H9 (cell line): ENCODE measurements at regions not wholly inside any gene's neighbourhood (a gene's known extent, or its start where the extent isn't known, plus 50 kb on each side); places are given as distances from the start of the nearest gene placed in this dataset.
A peak's percentile ranks its signal among the peaks of the same experiment; 100 is the strongest.
"Not testable (repeated sequence)": the region's sequence is repeated elsewhere in the genome, so short reads cannot be mapped to it uniquely, and the experiment has no call there.

Experiments used
- DNase-seq: peaks from one replicate; pipeline ENCODE4 v3.0.0-alpha.2; 2017
- H2AFZ ChIP-seq: one replicate; pipeline ENCODE4 v1.6.1; 2013; ENCODE audit warnings: mild to moderate bottlenecking, low read length, control low read depth, moderate library complexity
- H2AK5ac ChIP-seq: 2 replicates; pipeline ENCODE4 v1.6.1; 2013; ENCODE audit warnings: low read length, control low read depth, mixed read lengths; ENCODE audit not compliant: insufficient read length
- H2BK120ac ChIP-seq: one replicate; pipeline ENCODE4 v1.6.1; 2013; ENCODE audit warnings: low read depth, mild to moderate bottlenecking, low read length, control low read depth, inconsistent platforms; ENCODE audit not compliant: poor library complexity, severe bottlenecking
- H2BK12ac ChIP-seq: 2 replicates; pipeline ENCODE4 v1.6.1; 2013; ENCODE audit warnings: low read length, control low read depth, mixed read lengths, low read depth; ENCODE audit not compliant: insufficient read length
- H2BK15ac ChIP-seq: 2 replicates; pipeline ENCODE4 v1.6.1; 2013; ENCODE audit warnings: low read depth, low read length, control low read depth
- H2BK20ac ChIP-seq: one replicate; pipeline ENCODE4 v1.6.1; 2013; ENCODE audit warnings: low read depth, mild to moderate bottlenecking, low read length, control low read depth, inconsistent platforms; ENCODE audit not compliant: poor library complexity, severe bottlenecking
- H2BK5ac ChIP-seq: 2 replicates; pipeline ENCODE4 v1.6.1; 2013; ENCODE audit warnings: low read length, control low read depth, mixed read lengths; ENCODE audit not compliant: insufficient read length
- H3K14ac ChIP-seq: 2 replicates; pipeline ENCODE4 v1.6.1; 2013; ENCODE audit warnings: low read length, control low read depth; ENCODE audit not compliant: insufficient read depth
- H3K18ac ChIP-seq: 2 replicates; pipeline ENCODE4 v1.6.1; 2013; ENCODE audit warnings: low read depth, mild to moderate bottlenecking, mixed read lengths, low read length, control low read depth; ENCODE audit not compliant: insufficient read length
- H3K23ac ChIP-seq: 2 replicates; pipeline ENCODE4 v1.6.1; 2013; ENCODE audit warnings: low read length, control low read depth, mixed read lengths, low read depth; ENCODE audit not compliant: insufficient read length
- H3K23me2 ChIP-seq: 2 replicates; pipeline ENCODE4 v1.6.1; 2013; ENCODE audit warnings: low read depth, mild to moderate bottlenecking, mixed read lengths, low read length, control low read depth; ENCODE audit not compliant: insufficient read length, poor library complexity, severe bottlenecking
- H3K27ac ChIP-seq: 2 replicates; pipeline ENCODE4 v1.5.1; 2013; ENCODE audit warnings: low read length, control low read depth, mixed read lengths, low read depth; ENCODE audit not compliant: insufficient read length
- H3K27me3 ChIP-seq: 2 replicates; pipeline ENCODE4 v1.6.1; 2013; ENCODE audit warnings: low read length, control low read depth, inconsistent platforms; ENCODE audit not compliant: insufficient read depth
- H3K4ac ChIP-seq: 2 replicates; pipeline ENCODE4 v1.6.1; 2013; ENCODE audit warnings: low read depth, mild to moderate bottlenecking, control low read depth, inconsistent platforms, low read length, moderate library complexity
- H3K4me1 ChIP-seq: 2 replicates; pipeline ENCODE4 v1.6.1; 2013; ENCODE audit warnings: low read length, control low read depth, inconsistent platforms; ENCODE audit not compliant: insufficient read depth
- H3K4me2 ChIP-seq: 2 replicates; pipeline ENCODE4 v1.6.1; 2013; ENCODE audit warnings: low read length, control low read depth, mixed read lengths; ENCODE audit not compliant: insufficient read length, insufficient read depth
- H3K56ac ChIP-seq: 2 replicates; pipeline ENCODE4 v1.6.1; 2013; ENCODE audit warnings: low read depth, mild to moderate bottlenecking, mixed read lengths, low read length, control low read depth; ENCODE audit not compliant: insufficient read length
- H3K79me1 ChIP-seq: 2 replicates; pipeline ENCODE4 v1.6.1; 2013; ENCODE audit warnings: low read depth, mild to moderate bottlenecking, moderate library complexity, low read length, control low read depth, inconsistent platforms; ENCODE audit not compliant: insufficient read depth, poor library complexity, severe bottlenecking
- H3K79me2 ChIP-seq: 2 replicates; pipeline ENCODE4 v1.6.1; 2013; ENCODE audit warnings: low read length, control low read depth, inconsistent platforms; ENCODE audit not compliant: insufficient read depth
- H3K9ac ChIP-seq: 2 replicates; pipeline ENCODE4 v1.6.1; 2013; ENCODE audit warnings: low read length, control low read depth, mixed read lengths; ENCODE audit not compliant: insufficient read length; ENCODE audit errors: extremely low read depth
- H3K9me3 ChIP-seq: one replicate; pipeline ENCODE4 v1.6.1; 2013; ENCODE audit warnings: low read depth, low read length, inconsistent platforms; ENCODE audit not compliant: control insufficient read depth
- H3T11ph ChIP-seq: one replicate; pipeline ENCODE4 v1.6.1; 2013; ENCODE audit warnings: mild to moderate bottlenecking, low read length, control low read depth, inconsistent platforms
- H4K20me1 ChIP-seq: one replicate; pipeline ENCODE4 v1.6.1; 2013; ENCODE audit not compliant: control insufficient read depth, insufficient read length, insufficient read depth
- H4K5ac ChIP-seq: 2 replicates; pipeline ENCODE4 v1.6.1; 2013; ENCODE audit warnings: low read depth, mild to moderate bottlenecking, mixed read lengths, low read length, control low read depth; ENCODE audit not compliant: insufficient read length
- H4K8ac ChIP-seq: replicated peaks from 2 replicates; pipeline ENCODE4 v1.6.1; 2013; ENCODE audit warnings: low read length, control low read depth, mixed read lengths, low read depth; ENCODE audit not compliant: insufficient read length
- H4K91ac ChIP-seq: 2 replicates; pipeline ENCODE4 v1.6.1; 2013; ENCODE audit warnings: low read depth, mild to moderate bottlenecking, moderate library complexity, mixed read lengths, low read length, control low read depth; ENCODE audit not compliant: insufficient read length
- H3K27ac Mint-ChIP-seq, 3 experiments: 2 replicates in 2 of 3; 3 replicates in 1 of 3; pipeline ENCODE4 v1.8.0; 2020 to 2021; ENCODE audit warnings: mixed read lengths in 3 of 3, mild to moderate bottlenecking in 1 of 3, moderate library complexity in 1 of 3
- H3K27me3 Mint-ChIP-seq: 2 replicates; pipeline ENCODE4 v1.8.0; 2021; ENCODE audit warnings: low read depth, mild to moderate bottlenecking, moderate library complexity, mixed read lengths
- H3K36me3 Mint-ChIP-seq, 3 experiments: 2 replicates in 2 of 3; 3 replicates in 1 of 3; pipeline ENCODE4 v1.8.0; 2020 to 2021; ENCODE audit warnings: low read depth in 3 of 3, mixed read lengths in 3 of 3; ENCODE audit not compliant: insufficient read depth in 1 of 3
- H3K4me1 Mint-ChIP-seq, 2 experiments: 2 replicates each; pipeline ENCODE4 v1.8.0; 2020; ENCODE audit warnings: mixed read lengths in 2 of 2
- H3K4me3 Mint-ChIP-seq, 2 experiments: 2 replicates in 1 of 2; 3 replicates in 1 of 2; pipeline ENCODE4 v1.8.0; 2020 to 2021; ENCODE audit warnings: mild to moderate bottlenecking in 2 of 2, mixed read lengths in 2 of 2, moderate library complexity in 1 of 2
- H3K9me3 Mint-ChIP-seq, 2 experiments: 2 replicates in 1 of 2; 3 replicates in 1 of 2; pipeline ENCODE4 v1.8.0; 2020; ENCODE audit warnings: mild to moderate bottlenecking in 2 of 2, mixed read lengths in 2 of 2, moderate library complexity in 1 of 2
- WGBS: extraction: QIAGEN DNeasy Blood & Tissue Kit; methylation state at CpG from one replicate; pipeline ENCODE4 v1.1.7; 2013; ENCODE audit warnings: missing lambda C conversion rate, low lambda C conversion rate, mixed read lengths; ENCODE audit not compliant: insufficient read length; ENCODE audit errors: extremely low coverage; 5-methylcytosine and 5-hydroxymethylcytosine counted together
- TF ChIP-seq, protein P1 (sequence below): fragments of 200-600 bp; sonication (generic); conservative IDR thresholded peaks from 3 replicates; pipeline ENCODE4 v1.8.0; 2021; ENCODE audit warnings: antibody characterized with exemption, mild to moderate bottlenecking

DNA sequence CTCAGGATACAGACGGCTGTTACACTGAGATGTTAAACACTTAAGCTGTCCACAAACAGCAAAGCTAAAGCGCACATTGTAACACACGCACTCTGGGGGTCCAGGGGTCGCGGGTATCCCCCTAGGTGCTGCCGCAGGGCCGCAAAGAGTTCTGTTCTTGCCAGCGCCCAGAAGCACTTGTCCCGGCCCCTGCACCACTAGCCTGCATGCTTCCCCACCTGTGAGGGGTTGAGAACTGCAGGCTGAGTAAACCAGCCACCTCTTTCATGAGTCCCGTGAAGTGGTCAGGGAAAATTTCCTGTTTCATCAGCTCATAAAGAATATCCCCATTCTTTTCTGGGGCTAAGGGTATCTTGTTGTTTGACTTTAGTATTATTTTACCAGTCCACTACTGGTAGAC, 154.4 kb upstream of the FBXL17 start:
- Mint-ChIP-seq H3K9me3 (peaks cover 3 to 5% of the 10 kb centered on the region in 2 experiments; a peak in 3 of 5 replicates), H3K27ac (no peak overlapping the region), H3K36me3 (peaks cover 0 to 10% (median 10%) of the 10 kb centered on the region in 3 experiments; a peak in 6 of 7 replicates), H3K4me3 (no peak overlapping the region), H3K4me1 (peaks cover 28 to 48% of the 10 kb centered on the region in 2 experiments), H3K27me3 (peaks cover 2% of the 10 kb centered on the region)
- Histone ChIP-seq H3K9me3 (no peaks in the 10 kb centered on the region), H3K27me3 (no peaks in the 10 kb centered on the region), H3T11ph (no peak overlapping the region), H4K20me1 (no peaks in the 10 kb centered on the region), H2BK120ac (no peak overlapping the region), H3K23ac (no peak overlapping the region), H3K79me1 (no peaks in the 10 kb centered on the region), H2AFZ (no peak overlapping the region), H2AK5ac (no peak overlapping the region), H3K4me2 (no peak overlapping the region), H3K23me2 (peaks cover 2% of the 10 kb centered on the region), H2BK15ac (no peak overlapping the region), H3K4me1 (peaks cover 3% of the 10 kb centered on the region), H2BK20ac (no peak overlapping the region), H3K14ac (no peak overlapping the region), H3K18ac (no peak overlapping the region), H4K8ac (no peak overlapping the region), H3K9ac (no peak overlapping the region), H3K4ac (no peak overlapping the region), H2BK5ac (no peak overlapping the region), H3K56ac (no peak overlapping the region), H3K79me2 (no peaks in the 10 kb centered on the region), H3K27ac (no peak overlapping the region), H2BK12ac (no peak overlapping the region), H4K91ac (no peak overlapping the region), H4K5ac (no peak overlapping the region)
- TF ChIP-seq, protein P1, sequence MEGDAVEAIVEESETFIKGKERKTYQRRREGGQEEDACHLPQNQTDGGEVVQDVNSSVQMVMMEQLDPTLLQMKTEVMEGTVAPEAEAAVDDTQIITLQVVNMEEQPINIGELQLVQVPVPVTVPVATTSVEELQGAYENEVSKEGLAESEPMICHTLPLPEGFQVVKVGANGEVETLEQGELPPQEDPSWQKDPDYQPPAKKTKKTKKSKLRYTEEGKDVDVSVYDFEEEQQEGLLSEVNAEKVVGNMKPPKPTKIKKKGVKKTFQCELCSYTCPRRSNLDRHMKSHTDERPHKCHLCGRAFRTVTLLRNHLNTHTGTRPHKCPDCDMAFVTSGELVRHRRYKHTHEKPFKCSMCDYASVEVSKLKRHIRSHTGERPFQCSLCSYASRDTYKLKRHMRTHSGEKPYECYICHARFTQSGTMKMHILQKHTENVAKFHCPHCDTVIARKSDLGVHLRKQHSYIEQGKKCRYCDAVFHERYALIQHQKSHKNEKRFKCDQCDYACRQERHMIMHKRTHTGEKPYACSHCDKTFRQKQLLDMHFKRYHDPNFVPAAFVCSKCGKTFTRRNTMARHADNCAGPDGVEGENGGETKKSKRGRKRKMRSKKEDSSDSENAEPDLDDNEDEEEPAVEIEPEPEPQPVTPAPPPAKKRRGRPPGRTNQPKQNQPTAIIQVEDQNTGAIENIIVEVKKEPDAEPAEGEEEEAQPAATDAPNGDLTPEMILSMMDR = no peak
- DNase-seq = no peak
- WGBS = no CpG with 5 or more reads among the region's 10 CpGs

DNA sequence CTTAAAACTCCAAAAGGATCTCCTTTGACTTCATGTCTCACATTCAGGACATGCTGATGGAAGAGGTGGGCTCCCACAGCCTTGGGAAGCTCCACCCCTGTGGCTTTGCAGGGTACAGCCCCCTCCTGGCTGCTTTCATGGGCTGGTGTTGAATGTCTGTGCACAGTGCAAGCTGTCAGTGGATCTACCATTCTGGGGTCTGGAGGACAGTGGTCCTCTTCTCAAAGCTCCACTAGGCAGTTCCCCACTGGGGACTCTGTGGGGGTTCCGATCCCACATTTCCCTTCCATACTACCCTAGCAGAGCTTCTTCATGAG, 150.2 kb upstream of the FBXL17 start:
- H3K4me2 ChIP-seq, H2AK5ac ChIP-seq, H2BK5ac ChIP-seq, H3K23ac ChIP-seq, H3K14ac ChIP-seq, H3K79me1 ChIP-seq, H3K56ac ChIP-seq, H3T11ph ChIP-seq, H3K27me3 ChIP-seq, H3K4me3 Mint-ChIP-seq, H4K8ac ChIP-seq, H3K23me2 ChIP-seq, DNase-seq, H3K4me1 ChIP-seq, H3K9me3 ChIP-seq, H2AFZ ChIP-seq, H3K9ac ChIP-seq, H2BK15ac ChIP-seq, H2BK120ac ChIP-seq, H2BK12ac ChIP-seq, H3K4ac ChIP-seq, H3K18ac ChIP-seq, H4K91ac ChIP-seq, H3K27ac ChIP-seq, H4K5ac ChIP-seq, H4K20me1 ChIP-seq, H3K79me2 ChIP-seq, H2BK20ac ChIP-seq, H3K27me3 Mint-ChIP-seq: not testable (repeated sequence)
- peaks cover 9 to 26% of the 10 kb centered on the region in 2 experiments for H3K4me1 Mint-ChIP-seq
- WGBS = no CpG with 5 or more reads among the region's 1 CpG
- peaks cover 0 to 26% (median 25%) of the 10 kb centered on the region in 3 experiments for H3K36me3 Mint-ChIP-seq
- peaks cover 15 to 24% of the 10 kb centered on the region in 2 experiments; a peak in 4 of 5 replicates for H3K9me3 Mint-ChIP-seq
- H3K27ac Mint-ChIP-seq = peak overlapping the region in 2 of 3 experiments; percentile 28 to 36; a peak in 1 of 7 replicates
